Ovary (tissue), 7 donors: ENCODE measurements at regions not wholly inside any gene's neighbourhood (a gene's known extent, or its start where the extent isn't known, plus 50 kb on each side); places are given as distances from the start of the nearest gene placed in this dataset.
"Not testable (repeated sequence)": the region's sequence is repeated elsewhere in the genome, so short reads cannot be mapped to it uniquely, and the experiment has no call there.

ENCODE experiments used
- DNase-seq, 5 donors: peaks; one replicate each; pipeline ENCODE4 v3.0.0-alpha.2; 2019 to 2020
- H3K27ac ChIP-seq, 2 donors: fragments of 200-600 bp; one replicate each; pipeline versions ENCODE4 v1.5.1 to v1.8.0; 2019 to 2022
- H3K27me3 ChIP-seq: fragments of 200-600 bp; one replicate; pipeline ENCODE4 v1.8.0; 2022
- H3K36me3 ChIP-seq: fragments of 200-600 bp; sonication (generic); one replicate; pipeline ENCODE4 v1.5.1; 2019
- H3K4me1 ChIP-seq: one replicate; pipeline ENCODE4 v1.8.1; 2013; ENCODE audit warnings: mild to moderate bottlenecking, moderate library complexity; ENCODE audit not compliant: insufficient read depth
- H3K4me3 ChIP-seq: fragments of 200-600 bp; sonication (generic); one replicate; pipeline ENCODE4 v1.5.1; 2017
- H3K9me3 ChIP-seq, 2 donors: fragments of 200-600 bp in 1 of 2; sonication (generic) in 1 of 2; one replicate each; pipeline versions ENCODE4 v1.5.1 to v1.8.1; 2013 to 2019; ENCODE audit warnings: mild to moderate bottlenecking in 1 of 2, moderate library complexity in 1 of 2
- CTCF ChIP-seq, 3 donors: fragments of 450-650 bp in 2 of 3; fragments of 200-600 bp in 1 of 3; IDR thresholded peaks; one replicate each; pipeline versions ENCODE4 v1.5.1 to v1.8.0; 2016 to 2022; ENCODE audit warnings: antibody characterized with exemption in 3 of 3, mild to moderate bottlenecking in 1 of 3
- EP300 ChIP-seq: sonication (generic); formaldehyde crosslinking; IDR thresholded peaks from one replicate; pipeline ENCODE4 v1.6.1; 2017; ENCODE audit warnings: antibody characterized with exemption
- POLR2A ChIP-seq: fragments of 450-650 bp; IDR thresholded peaks from one replicate; pipeline ENCODE4 v1.6.1; 2017; ENCODE audit warnings: antibody characterized with exemption, mild to moderate bottlenecking, moderate library complexity
- WGBS, 3 donors: extraction: QIAGEN DNeasy Blood & Tissue Kit in 1 of 3; methylation state at CpG; one replicate each; pipeline versions ENCODE4 v1.1.5 to v1.1.7; 2013 to 2017; 5-methylcytosine and 5-hydroxymethylcytosine counted together
- intact Hi-C, 4 donors: fragments of 100-400 bp; cut with DNase I; formaldehyde crosslinking; loops; one replicate each; pipeline versions ENCODE4 v1.11.0 to v1.15.1; 2022 to 2023
- donor health status: DM: no; HTN: no; CAD: no; lungs with moderate emphysema.
- donor health status: DM: no; HTN: no; CAD: no.
- donor health status: Bipolar disorder and iron deficiency.
- donor health status: DM: no; HTN: no; CAD: no.
- donor health status: DM: yes; HTN: yes; CAD: no.

GRCh38 chr12:124085419-124086296 lies 112.6 kb downstream of the ZNF664 start:
- no peaks in the 10 kb centered on the region for H3K9me3 ChIP-seq
- H3K4me3 ChIP-seq: no peak overlapping the region
- 88 to 94% (median 89%) methylated on average over 17 of the region's 17 CpGs for WGBS, 3 donors
- no peak for DNase-seq
- H3K27me3 ChIP-seq: no peaks in the 10 kb centered on the region
- H3K4me1 ChIP-seq: no peaks in the 10 kb centered on the region
- intact Hi-C loops: no loop called here
- no peak overlapping the region for H3K27ac ChIP-seq
- no peaks in the 10 kb centered on the region for H3K36me3 ChIP-seq
- TF ChIP-seq EP300 (no peak), POLR2A (no peak), CTCF (IDR thresholded peaks at IDR 0.05) (no peak)

GRCh38 chr12:124086299-124086898 lies 113.4 kb downstream of the ZNF664 start:
- Histone ChIP-seq H3K36me3 (no peaks in the 10 kb centered on the region), H3K27ac (no peak overlapping the region), H3K4me3 (no peak overlapping the region), H3K4me1 (no peaks in the 10 kb centered on the region), H3K9me3 (no peaks in the 10 kb centered on the region), H3K27me3 (no peaks in the 10 kb centered on the region)
- 93 to 96% (median 94%) methylated on average over 7 of the region's 7 CpGs for WGBS, 3 donors
- no peak for TF ChIP-seq EP300
- no peak for TF ChIP-seq POLR2A
- no peak for TF ChIP-seq CTCF (IDR thresholded peaks at IDR 0.05)
- intact Hi-C loops: no loop called here
- DNase-seq: no peak

- 54 to 65% (median 59%) methylated on average over 10 of the region's 10 CpGs for WGBS, 3 donors
- TF ChIP-seq CTCF (IDR thresholded peaks at IDR 0.05): no peak
- TF ChIP-seq POLR2A: no peak
- TF ChIP-seq EP300: no peak
- Histone ChIP-seq H3K9me3 (no peaks in the 10 kb centered on the region), H3K4me3 (no peak overlapping the region), H3K27ac (no peak overlapping the region), H3K36me3 (no peaks in the 10 kb centered on the region), H3K4me1 (no peaks in the 10 kb centered on the region), H3K27me3 (no peaks in the 10 kb centered on the region)
- DNase-seq: no peak
- intact Hi-C loops: no loop called here
Measured at GRCh38 chr12:124087266-124088051, 114.4 kb downstream of the ZNF664 start.

- no peak overlapping the region for H3K4me3 ChIP-seq
- H3K27ac ChIP-seq: no peak overlapping the region
- DNase-seq: no peak
- intact Hi-C loops: no loop called here
- WGBS, 3 donors: 60 to 67% (median 63%) methylated on average over 16 of the region's 16 CpGs
- TF ChIP-seq POLR2A (no peak), CTCF (IDR thresholded peaks at IDR 0.05) (no peak)
- no peaks in the 10 kb centered on the region for H3K27me3 ChIP-seq
- H3K4me1 ChIP-seq: no peaks in the 10 kb centered on the region
- H3K9me3 ChIP-seq: no peaks in the 10 kb centered on the region
- no peaks in the 10 kb centered on the region for H3K36me3 ChIP-seq
Measured at GRCh38 chr12:124088217-124088907, 115.3 kb downstream of the ZNF664 start.

GRCh38 chr12:124089181-124089914 lies 116.3 kb downstream of the ZNF664 start:
- H3K4me1 ChIP-seq, H3K36me3 ChIP-seq, H3K27me3 ChIP-seq, DNase-seq, H3K9me3 ChIP-seq, H3K27ac ChIP-seq, H3K4me3 ChIP-seq, intact Hi-C loops: not testable (repeated sequence)
- 96 to 99% (median 98%) methylated on average over 7 to 8 of the region's 11 CpGs for WGBS, 3 donors
